ENCODE measurements at regions not wholly inside any gene's neighbourhood (a gene's known extent, or its start where the extent isn't known, plus 50 kb on each side); places are given as distances from the start of the nearest gene placed in this dataset.

GRCh38 chr1:87928623-87929022 lies 599.9 kb downstream of the LMO4 start:
- TF ChIP-seq POLR2A (IDR thresholded peaks at IDR 0.05) (no peak), CTCF (IDR thresholded peaks at IDR 0.05) (no peak)

All from lower leg skin (tissue), 3 donors.